Neural cell (in vitro differentiated cells): ENCODE measurements at regions not wholly inside any gene's neighbourhood (a gene's known extent, or its start where the extent isn't known, plus 50 kb on each side); places are given as distances from the start of the nearest gene placed in this dataset.

Experiments
- H2AFZ ChIP-seq: fragments of 200-600, 300-800 bp; sonication (generic), shearing (Covaris generic); 2 replicates; pipeline ENCODE4 v1.6.0; 2014; ENCODE audit warnings: low read depth, mild to moderate bottlenecking, antibody characterized with exemption, low read length, moderate library complexity
- H3F3A ChIP-seq: fragments of 200-600 bp; shearing (Covaris generic); 2 replicates; pipeline ENCODE4 v1.6.1; 2016; ENCODE audit warnings: mild to moderate bottlenecking, moderate library complexity, mixed read lengths, antibody characterized with exemption, low read length; ENCODE audit not compliant: insufficient read depth, poor library complexity, severe bottlenecking
- H3K27ac ChIP-seq: fragments of 200-600, 300-800 bp; sonication (generic), shearing (Covaris generic); 2 replicates; pipeline ENCODE4 v1.5.1; 2014; ENCODE audit warnings: mild to moderate bottlenecking, low read length, moderate library complexity
- H3K27me3 ChIP-seq: fragments of 300-800, 200-600 bp; sonication (generic), shearing (Covaris generic); 2 replicates; pipeline ENCODE4 v1.6.0; 2014; ENCODE audit warnings: mild to moderate bottlenecking, low read depth, low read length, moderate library complexity; ENCODE audit not compliant: insufficient read depth
- H3K36me3 ChIP-seq: fragments of 300-800, 200-600 bp; sonication (generic), shearing (Covaris generic); 2 replicates; pipeline ENCODE4 v1.5.1; 2014; ENCODE audit warnings: mild to moderate bottlenecking, antibody characterized with exemption, low read length, moderate library complexity; ENCODE audit not compliant: insufficient read depth
- H3K4me2 ChIP-seq: fragments of 300-800, 200-600 bp; sonication (generic), shearing (Covaris generic); 2 replicates; pipeline ENCODE4 v1.6.0; 2014; ENCODE audit warnings: mild to moderate bottlenecking, low read length
- H3K4me3 ChIP-seq: fragments of 300-800, 200-600 bp; sonication (generic), shearing (Covaris generic); 2 replicates; pipeline ENCODE4 v1.5.1; 2014; ENCODE audit warnings: mild to moderate bottlenecking, low read length, moderate library complexity
- H3K79me2 ChIP-seq: fragments of 200-600 bp; shearing (Covaris generic); replicated peaks from 2 replicates; pipeline ENCODE4 v1.6.0; 2014; ENCODE audit warnings: mild to moderate bottlenecking, low read length, moderate library complexity; ENCODE audit not compliant: insufficient read depth
- H3K9ac ChIP-seq: fragments of 300-800, 200-600 bp; sonication (generic), shearing (Covaris generic); 2 replicates; pipeline ENCODE4 v1.6.1; 2016; ENCODE audit warnings: mild to moderate bottlenecking, low read length, mixed read lengths
- H3K9me2 ChIP-seq: fragments of 200-600 bp; shearing (Covaris generic); 2 replicates; pipeline ENCODE4 v1.6.1; 2016; ENCODE audit warnings: mild to moderate bottlenecking, low read length, mixed read lengths; ENCODE audit not compliant: insufficient read depth
- H3K9me3 ChIP-seq: fragments of 200-600, 300-800 bp; sonication (generic), shearing (Covaris generic); 2 replicates; pipeline ENCODE4 v1.6.1; 2016; ENCODE audit warnings: mild to moderate bottlenecking, mixed run types, low read length, moderate library complexity, mixed read lengths
- H4K20me1 ChIP-seq: fragments of 200-600 bp; shearing (Covaris generic); 2 replicates; pipeline ENCODE4 v1.6.1; 2016; ENCODE audit warnings: mild to moderate bottlenecking, mixed run types; ENCODE audit not compliant: insufficient read depth
- CTCF ChIP-seq: fragments of 450-650 bp; IDR thresholded peaks from 2 replicates; pipeline ENCODE4 v1.5.1; 2014; ENCODE audit warnings: antibody characterized with exemption, mild to moderate bottlenecking, moderate library complexity; ENCODE audit not compliant: poor library complexity, severe bottlenecking
- EP300 ChIP-seq: fragments of 450-650 bp; conservative IDR thresholded peaks from 2 replicates; pipeline ENCODE4 v1.6.1; 2014; ENCODE audit warnings: antibody characterized with exemption, mild to moderate bottlenecking, moderate library complexity; ENCODE audit not compliant: poor library complexity, severe bottlenecking
- EZH2 ChIP-seq: fragments of 200-600, 300-800 bp; shearing (Covaris generic), sonication (generic); IDR thresholded peaks from 2 replicates; pipeline ENCODE4 v1.6.1; 2014; ENCODE audit warnings: antibody characterized with exemption, low read length, borderline replicate concordance, mild to moderate bottlenecking; ENCODE audit not compliant: insufficient read depth, poor library complexity, severe bottlenecking
- MXI1 ChIP-seq: fragments of 450-650 bp; conservative IDR thresholded peaks from 2 replicates; pipeline ENCODE4 v1.6.1; 2014; ENCODE audit warnings: antibody characterized with exemption, mild to moderate bottlenecking; ENCODE audit not compliant: poor library complexity, severe bottlenecking
- POLR2AphosphoS5 ChIP-seq: IDR thresholded peaks from 2 replicates; pipeline ENCODE4 v1.6.1; 2012
- RAD21 ChIP-seq: fragments of 450-650 bp; conservative IDR thresholded peaks from 2 replicates; pipeline ENCODE4 v1.6.1; 2014; ENCODE audit warnings: antibody characterized with exemption, mild to moderate bottlenecking, moderate library complexity
- REST ChIP-seq: IDR thresholded peaks from 2 replicates; pipeline ENCODE4 v1.6.1; 2012; ENCODE audit warnings: borderline replicate concordance
- SMC3 ChIP-seq: fragments of 450-650 bp; conservative IDR thresholded peaks from 2 replicates; pipeline ENCODE4 v1.6.1; 2014; ENCODE audit warnings: antibody characterized with exemption, mild to moderate bottlenecking, moderate library complexity; ENCODE audit not compliant: poor library complexity
- TAF1 ChIP-seq: IDR thresholded peaks from 2 replicates; pipeline ENCODE4 v1.6.1; 2012; ENCODE audit warnings: low read depth

- Histone ChIP-seq H3K4me2 (no peak overlapping the region), H3K79me2 (no peaks in the 10 kb centered on the region), H3K4me3 (no peak overlapping the region), H3K27me3 (no peaks in the 10 kb centered on the region), H3F3A (no peaks in the 10 kb centered on the region), H2AFZ (no peak overlapping the region), H3K36me3 (no peaks in the 10 kb centered on the region), H3K9me3 (no peaks in the 10 kb centered on the region), H3K9ac (no peak overlapping the region), H4K20me1 (no peaks in the 10 kb centered on the region), H3K9me2 (no peaks in the 10 kb centered on the region), H3K27ac (no peak overlapping the region)
- TF ChIP-seq SMC3: no peak
- TF ChIP-seq EP300: no peak
- no peak for TF ChIP-seq CTCF
- TF ChIP-seq POLR2AphosphoS5: no peak
- no peak for TF ChIP-seq RAD21
- TF ChIP-seq TAF1: no peak
- TF ChIP-seq EZH2: no peak
- no peak for TF ChIP-seq MXI1
- TF ChIP-seq REST: no peak
These were observed 102.8 kb downstream of the PXDC1 start for GRCh38 chr6:3648724-3649123.

GRCh38 chr6:3646616-3647362, 104.7 kb downstream of the PXDC1 start:
- TF ChIP-seq CTCF (no peak), TAF1 (no peak), EZH2 (no peak), SMC3 (no peak), REST (no peak), POLR2AphosphoS5 (no peak), MXI1 (no peak), RAD21 (no peak), EP300 (no peak)
- Histone ChIP-seq H3K9me3 (no peaks in the 10 kb centered on the region), H3K4me3 (no peak overlapping the region), H4K20me1 (no peaks in the 10 kb centered on the region), H3K9me2 (no peaks in the 10 kb centered on the region), H3K9ac (no peak overlapping the region), H3K4me2 (no peak overlapping the region), H3K79me2 (no peaks in the 10 kb centered on the region), H3F3A (no peaks in the 10 kb centered on the region), H3K27ac (no peak overlapping the region), H3K36me3 (no peaks in the 10 kb centered on the region), H2AFZ (no peak overlapping the region), H3K27me3 (no peaks in the 10 kb centered on the region)
